HG02970 (cell line): ENCODE measurements at regions not wholly inside any gene's neighbourhood (a gene's known extent, or its start where the extent isn't known, plus 50 kb on each side); places are given as distances from the start of the nearest gene placed in this dataset.
"Not testable (repeated sequence)": the region's sequence is repeated elsewhere in the genome, so short reads cannot be mapped to it uniquely, and the experiment has no call there.

Experiments
- ATAC-seq: cut with Tn5 transposase; IDR thresholded peaks from one replicate; pipeline ENCODE4 v1.9.1; 2021; ENCODE audit warnings: mild to moderate bottlenecking, moderate library complexity, moderate number of reproducible peaks; ENCODE audit not compliant: unreplicated experiment, low FRiP score

- ATAC-seq: no peak
These were observed 51.1 kb upstream of the ROPN1 start for GRCh38 chr3:124043023-124043422.

- ATAC-seq: no peak
These were observed 53.0 kb upstream of the ROPN1 start for GRCh38 chr3:124044956-124045355.

- no peak for ATAC-seq
These were observed 57.3 kb upstream of the ROPN1 start for GRCh38 chr3:124048967-124049798.

GRCh38 chr3:124051636-124052035 is 59.7 kb upstream of the ROPN1 start:
- no peak for ATAC-seq

- no peak for ATAC-seq
These were observed 61.9 kb upstream of the ROPN1 start for GRCh38 chr3:124053871-124054270.

GRCh38 chr3:124056846-124057245 is 64.9 kb upstream of the ROPN1 start:
- no peak for ATAC-seq

GRCh38 chr3:124057420-124057819 is 65.5 kb upstream of the ROPN1 start:
- ATAC-seq: no peak

- no peak for ATAC-seq
These were observed 67.7 kb upstream of the ROPN1 start for GRCh38 chr3:124059580-124059979.

GRCh38 chr3:124063197-124063909 is 71.4 kb upstream of the ROPN1 start:
- no peak for ATAC-seq

GRCh38 chr3:124064050-124064449 is 72.1 kb upstream of the ROPN1 start:
- no peak for ATAC-seq

- ATAC-seq: not testable (repeated sequence)
These were observed 74.6 kb upstream of the ROPN1 start for GRCh38 chr3:124066543-124066942.

GRCh38 chr3:124069706-124070105 is 77.8 kb upstream of the ROPN1 start:
- not testable (repeated sequence) for ATAC-seq

- not testable (repeated sequence) for ATAC-seq
These were observed 83.2 kb upstream of the ROPN1 start for GRCh38 chr3:124075090-124075489.

- ATAC-seq: no peak
These were observed 83.8 kb upstream of the ROPN1 start for GRCh38 chr3:124075753-124076152.

GRCh38 chr3:124076235-124076634 is 84.3 kb upstream of the ROPN1 start:
- no peak for ATAC-seq

GRCh38 chr3:124078953-124079911 is 87.3 kb upstream of the ROPN1 start:
- no peak for ATAC-seq

- no peak for ATAC-seq
These were observed 88.0 kb upstream of the ROPN1 start for GRCh38 chr3:124079912-124080276.

- ATAC-seq: no peak
These were observed 90.4 kb upstream of the ROPN1 start for GRCh38 chr3:124082343-124082742.

- no peak for ATAC-seq
These were observed 92.3 kb upstream of the ROPN1 start for GRCh38 chr3:124084022-124084881.

GRCh38 chr3:124088801-124089200 is 96.9 kb upstream of the ROPN1 start:
- ATAC-seq: no peak
